Right atrium auricular region (tissue), 2 donors: ENCODE measurements at regions not wholly inside any gene's neighbourhood (a gene's known extent, or its start where the extent isn't known, plus 50 kb on each side); places are given as distances from the start of the nearest gene placed in this dataset.

ENCODE experiments used
- DNase-seq: peaks from one replicate; pipeline ENCODE4 v3.0.0-alpha.2; 2019; ENCODE audit warnings: low spot score
- H3K27ac ChIP-seq, 2 donors: fragments of 200-600 bp; sonication (generic); 1 replicate in 1 of 2; 2 replicates in 1 of 2; pipeline ENCODE4 v1.5.1; 2016 to 2019
- H3K27me3 ChIP-seq, 2 donors: fragments of 200-600 bp; sonication (generic); one replicate each; pipeline versions ENCODE4 v1.5.1 to v1.6.0; 2017 to 2019
- H3K36me3 ChIP-seq: fragments of 200-600 bp; sonication (generic); one replicate; pipeline ENCODE4 v1.5.1; 2016
- H3K4me1 ChIP-seq, 2 donors: fragments of 200-600 bp; sonication (generic); one replicate each; pipeline versions ENCODE4 v1.5.1 to v1.6.0; 2017 to 2019
- H3K4me3 ChIP-seq, 2 donors: fragments of 200-600 bp; sonication (generic); 1 replicate in 1 of 2; 2 replicates in 1 of 2; pipeline ENCODE4 v1.5.1; 2017 to 2019; ENCODE audit warnings: mild to moderate bottlenecking in 1 of 2, moderate library complexity in 1 of 2
- H3K9me3 ChIP-seq, 2 donors: fragments of 200-600 bp; sonication (generic); one replicate each; pipeline ENCODE4 v1.5.1; 2019
- CTCF ChIP-seq, 2 donors: fragments of 200-600 bp; sonication (generic); IDR thresholded peaks; one replicate each; pipeline ENCODE4 v1.5.1; 2019; ENCODE audit warnings: antibody characterized with exemption in 2 of 2

DNA sequence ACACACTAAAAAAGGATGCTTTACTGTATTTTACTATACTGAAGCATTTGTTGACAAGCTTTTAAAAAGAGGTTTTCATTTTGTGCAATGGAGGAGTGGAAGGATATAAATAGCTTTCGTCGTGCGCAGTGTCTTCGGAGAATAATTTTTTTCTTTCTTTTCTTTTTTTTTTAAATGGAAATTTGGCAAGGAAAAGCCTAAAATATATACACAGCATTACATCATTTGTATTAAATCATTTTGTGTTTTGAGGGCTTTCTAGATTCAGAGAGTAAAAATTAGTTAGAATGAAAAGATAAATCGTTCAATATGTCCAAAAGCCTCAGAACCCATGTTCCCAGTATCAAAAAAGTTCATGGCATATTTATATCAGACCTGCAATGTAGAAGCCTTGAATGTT is 150.2 kb upstream of the FERD3L start:
- Histone ChIP-seq H3K4me3 (no peak overlapping the region), H3K27ac (no peak overlapping the region)

GRCh38 chr7:19294619-19295018 is 149.4 kb upstream of the FERD3L start:
- DNase-seq = no peak
- no peaks in the 10 kb centered on the region for H3K36me3 ChIP-seq
- H3K27ac ChIP-seq = no peak overlapping the region
- peaks cover 0 to 11% of the 10 kb centered on the region in 2 donors for H3K4me1 ChIP-seq
- no peaks in the 10 kb centered on the region for H3K9me3 ChIP-seq
- no peaks in the 10 kb centered on the region for H3K27me3 ChIP-seq
- no peak for TF ChIP-seq CTCF (IDR thresholded peaks at IDR 0.05)
- no peak overlapping the region for H3K4me3 ChIP-seq

More for the DNA sequence above, 150.2 kb upstream of the FERD3L start:
- Histone ChIP-seq H3K36me3 (no peaks in the 10 kb centered on the region), H3K4me1 (peaks cover 0 to 11% of the 10 kb centered on the region in 2 donors), H3K27me3 (no peaks in the 10 kb centered on the region), H3K9me3 (no peaks in the 10 kb centered on the region)
- TF ChIP-seq CTCF (IDR thresholded peaks at IDR 0.05) = no peak
- no peak for DNase-seq

DNA sequence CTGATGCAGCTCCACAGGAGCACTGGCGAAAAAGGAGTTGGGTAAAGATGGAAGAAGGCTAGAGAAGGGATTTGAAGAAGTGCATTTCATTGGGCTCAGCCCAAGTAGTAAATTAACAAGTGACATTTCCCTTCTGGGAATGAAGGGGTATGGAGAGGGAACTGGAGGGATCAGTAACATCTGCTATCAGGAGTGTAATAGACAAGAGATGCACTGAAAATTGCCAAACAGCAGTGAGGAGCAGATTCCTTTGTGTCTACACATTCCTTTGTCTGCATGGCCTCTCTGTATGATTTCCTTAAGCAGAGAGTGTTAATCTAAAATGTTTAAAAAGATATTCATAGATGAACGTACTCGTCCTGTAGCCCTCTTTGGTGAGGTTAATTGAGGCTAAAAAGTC is 148.2 kb upstream of the FERD3L start:
- no peaks in the 10 kb centered on the region for H3K36me3 ChIP-seq
- no peak overlapping the region for H3K4me3 ChIP-seq
- H3K4me1 ChIP-seq = peaks cover 0 to 11% of the 10 kb centered on the region in 2 donors
- TF ChIP-seq CTCF (IDR thresholded peaks at IDR 0.05) = no peak
- no peaks in the 10 kb centered on the region for H3K27me3 ChIP-seq
- no peaks in the 10 kb centered on the region for H3K9me3 ChIP-seq
- no peak for DNase-seq
- H3K27ac ChIP-seq = no peak overlapping the region

DNA sequence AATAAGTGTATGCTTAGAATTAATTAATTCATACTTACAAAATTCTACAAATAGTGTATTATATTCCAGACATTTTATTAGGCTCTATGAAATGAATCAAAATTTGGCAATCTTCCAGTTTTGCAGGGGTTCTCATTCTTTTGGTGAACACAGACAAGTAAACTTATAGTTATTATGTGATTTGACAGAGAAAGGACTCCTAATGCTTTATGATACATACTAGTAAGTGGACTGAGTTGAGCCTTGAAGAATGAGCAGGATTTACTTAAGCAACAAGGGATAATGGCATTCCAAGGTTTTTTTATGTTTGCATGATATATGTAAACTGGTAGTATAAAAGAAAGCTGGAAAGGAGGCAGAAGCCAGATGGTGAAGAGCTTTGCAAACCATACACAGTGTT is 145.7 kb upstream of the FERD3L start:
- H3K9me3 ChIP-seq = no peaks in the 10 kb centered on the region
- no peak overlapping the region for H3K27ac ChIP-seq
- TF ChIP-seq CTCF (IDR thresholded peaks at IDR 0.05) = no peak
- H3K36me3 ChIP-seq = no peaks in the 10 kb centered on the region
- H3K4me1 ChIP-seq = peaks cover 0 to 11% of the 10 kb centered on the region in 2 donors
- H3K27me3 ChIP-seq = no peaks in the 10 kb centered on the region
- DNase-seq = no peak
- no peak overlapping the region for H3K4me3 ChIP-seq

GRCh38 chr7:19290066-19290465 is 144.8 kb upstream of the FERD3L start:
- Histone ChIP-seq H3K4me1 (peaks cover 0 to 10% of the 10 kb centered on the region in 2 donors), H3K9me3 (no peaks in the 10 kb centered on the region), H3K36me3 (no peaks in the 10 kb centered on the region), H3K27me3 (no peaks in the 10 kb centered on the region), H3K27ac (no peak overlapping the region), H3K4me3 (no peak overlapping the region)
- no peak for TF ChIP-seq CTCF (IDR thresholded peaks at IDR 0.05)
- DNase-seq = no peak

DNA sequence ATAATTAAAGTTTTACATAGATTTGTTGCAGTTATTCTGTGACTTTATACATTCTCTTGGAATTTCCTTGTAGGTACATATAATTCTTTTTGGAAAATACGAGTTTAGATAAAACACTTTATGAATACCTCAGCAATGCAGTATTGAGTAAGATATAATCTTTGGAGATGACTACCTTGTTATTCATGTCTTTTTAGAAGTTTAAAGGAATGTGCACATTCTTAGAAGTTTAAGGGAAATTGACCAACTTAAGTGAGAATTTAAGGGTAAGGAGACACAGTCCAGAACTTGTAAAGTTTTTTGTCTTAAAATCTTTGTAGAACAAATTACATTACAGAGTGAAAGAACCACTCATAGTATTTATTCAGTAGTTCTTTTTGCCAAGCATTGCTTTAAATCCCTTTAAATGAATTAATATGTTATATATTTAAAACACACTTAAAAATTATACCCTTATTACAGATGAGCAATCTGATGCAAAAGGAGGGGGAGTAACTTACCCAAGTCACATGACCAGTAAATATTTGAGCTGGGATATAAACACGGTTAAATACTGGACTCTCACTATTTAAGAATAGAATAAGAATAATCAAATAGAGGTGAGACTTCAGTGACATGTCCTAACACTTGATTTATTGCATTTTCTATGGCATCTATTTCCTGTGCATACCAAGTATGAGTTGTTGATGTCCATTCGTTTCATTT is 139.5 kb upstream of the FERD3L start:
- Histone ChIP-seq H3K27me3 (no peaks in the 10 kb centered on the region), H3K36me3 (no peaks in the 10 kb centered on the region), H3K27ac (no peak overlapping the region), H3K9me3 (peaks cover 0 to 7% of the 10 kb centered on the region in 2 donors), H3K4me1 (no peaks in the 10 kb centered on the region), H3K4me3 (no peak overlapping the region)
- TF ChIP-seq CTCF (IDR thresholded peaks at IDR 0.05) = no peak
- no peak for DNase-seq
